Upper lobe of left lung (tissue), 6 donors: ENCODE measurements at regions not wholly inside any gene's neighbourhood (a gene's known extent, or its start where the extent isn't known, plus 50 kb on each side); places are given as distances from the start of the nearest gene placed in this dataset.

ENCODE experiments used
- ATAC-seq, 2 donors: fragments of 200-7000 bp; cut with Tn5 transposase; one replicate each; pipeline ENCODE4 v1.9.1; 2022; ENCODE audit warnings: mild to moderate bottlenecking in 2 of 2, moderate library complexity in 2 of 2; ENCODE audit not compliant: low FRiP score in 2 of 2
- DNase-seq, 2 donors: peaks; one replicate each; pipeline ENCODE4 v3.0.0-alpha.2; 2019 to 2020
- H3K27ac ChIP-seq, 4 donors: fragments of 200-600 bp; sonication (generic); one replicate each; pipeline ENCODE4 v1.5.1; 2016 to 2019
- H3K27me3 ChIP-seq, 4 donors: fragments of 200-600 bp; sonication (generic); one replicate each; pipeline ENCODE4 v1.5.1; 2017 to 2019
- H3K36me3 ChIP-seq, 4 donors: fragments of 200-600 bp; sonication (generic); one replicate each; pipeline ENCODE4 v1.5.1; 2016 to 2019
- H3K4me1 ChIP-seq, 4 donors: fragments of 200-600 bp; sonication (generic); one replicate each; pipeline ENCODE4 v1.5.1; 2018 to 2019
- H3K4me3 ChIP-seq, 4 donors: fragments of 200-600 bp; sonication (generic); one replicate each; pipeline ENCODE4 v1.5.1; 2017 to 2019; ENCODE audit warnings: mild to moderate bottlenecking in 2 of 4, moderate library complexity in 1 of 4
- H3K9me3 ChIP-seq, 4 donors: fragments of 200-600 bp; sonication (generic); one replicate each; pipeline ENCODE4 v1.5.1; 2018 to 2019
- CTCF ChIP-seq, 6 experiments: fragments of 450-650 bp in 4 of 6; fragments of 200-600 bp in 2 of 6; sonication (generic) in 2 of 6; IDR thresholded peaks; one replicate each; pipeline ENCODE4 v1.5.1; 2016 to 2019; ENCODE audit warnings: antibody characterized with exemption in 6 of 6
- EP300 ChIP-seq, 4 donors: sonication (generic); formaldehyde crosslinking; IDR thresholded peaks; one replicate each; pipeline ENCODE4 v1.5.1; 2017; ENCODE audit warnings: antibody characterized with exemption in 4 of 4, control low read depth in 2 of 4
- POLR2A ChIP-seq, 4 donors: fragments of 450-650 bp; IDR thresholded peaks; one replicate each; pipeline ENCODE4 v1.5.1; 2016 to 2017; ENCODE audit warnings: antibody characterized with exemption in 4 of 4, mild to moderate bottlenecking in 2 of 4
- POLR2AphosphoS5 ChIP-seq, 2 donors: sonication (generic); formaldehyde crosslinking; IDR thresholded peaks; one replicate each; pipeline ENCODE4 v1.5.1; 2017; ENCODE audit warnings: antibody characterized with exemption in 2 of 2
- WGBS, 2 donors: methylation state at CpG; one replicate each; pipeline ENCODE4 v1.1.5; 2017 to 2018; 5-methylcytosine and 5-hydroxymethylcytosine counted together
- donor health status: DM: no; HTN: no; CAD: no; lungs with moderate emphysema.
- donor health status: DM: no; HTN: yes; CAD: no; lungs with severe emphysema.

DNA sequence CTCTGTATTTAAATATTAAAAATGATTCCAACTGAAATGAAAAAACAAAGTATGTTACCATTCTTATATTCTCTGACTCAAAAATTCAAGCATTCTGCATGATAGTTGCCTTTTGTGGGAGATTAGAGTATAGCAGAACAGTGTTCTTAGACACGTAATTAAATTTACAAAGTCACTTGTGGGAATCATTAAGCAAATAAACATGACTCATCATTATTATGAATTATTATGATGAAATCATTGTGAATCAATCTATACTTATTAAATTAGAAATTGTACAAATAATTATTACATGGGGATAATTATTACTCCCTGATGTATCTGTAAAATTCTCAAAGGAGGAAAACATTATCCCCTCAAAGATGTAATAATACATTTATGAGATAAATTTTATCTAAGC, 358.9 kb upstream of the FSTL5 start:
- WGBS, 2 donors, result 77 to 80% methylated on average over 1 of the region's 1 CpG
- no peaks in the 10 kb centered on the region for H3K27me3 ChIP-seq
- H3K27ac ChIP-seq, result no peak overlapping the region
- H3K36me3 ChIP-seq, result no peaks in the 10 kb centered on the region
- no peaks in the 10 kb centered on the region for H3K9me3 ChIP-seq
- TF ChIP-seq POLR2AphosphoS5 (IDR thresholded peaks at IDR 0.05), result no peak
- TF ChIP-seq CTCF (IDR thresholded peaks at IDR 0.05), result no peak
- no peak for TF ChIP-seq EP300 (IDR thresholded peaks at IDR 0.05)
- no peak for TF ChIP-seq POLR2A (IDR thresholded peaks at IDR 0.05)
- no peak for DNase-seq
- no peak for ATAC-seq
- H3K4me3 ChIP-seq, result no peak overlapping the region
- H3K4me1 ChIP-seq, result no peaks in the 10 kb centered on the region

DNA sequence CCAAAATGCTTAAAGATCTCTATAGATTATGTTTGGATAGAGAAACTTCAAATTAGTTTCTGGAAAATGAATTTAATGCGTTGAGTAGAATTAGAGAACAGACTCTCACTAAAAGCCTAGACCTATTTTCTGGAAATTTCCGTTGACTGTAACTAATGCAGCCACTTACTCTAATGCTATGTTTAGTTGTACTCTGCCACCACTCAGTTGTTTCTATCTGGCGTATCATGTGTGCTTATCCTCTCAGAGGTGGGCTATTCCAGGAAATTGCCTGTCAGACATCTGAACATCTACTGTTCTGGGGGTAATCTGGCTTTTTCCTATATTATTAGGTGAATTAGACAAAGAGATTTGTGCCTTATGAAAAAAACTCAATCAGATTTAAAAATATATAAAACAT, 347.1 kb upstream of the FSTL5 start:
- Histone ChIP-seq H3K36me3 (no peaks in the 10 kb centered on the region), H3K4me1 (no peaks in the 10 kb centered on the region), H3K4me3 (no peak overlapping the region), H3K9me3 (no peaks in the 10 kb centered on the region), H3K27me3 (no peaks in the 10 kb centered on the region), H3K27ac (no peak overlapping the region)
- TF ChIP-seq POLR2AphosphoS5 (IDR thresholded peaks at IDR 0.05), result no peak
- no peak for TF ChIP-seq POLR2A (IDR thresholded peaks at IDR 0.05)
- no peak for TF ChIP-seq CTCF (IDR thresholded peaks at IDR 0.05)
- TF ChIP-seq EP300 (IDR thresholded peaks at IDR 0.05), result no peak
- no peak for ATAC-seq
- no peak for DNase-seq
- 81 to 87% methylated on average over 3 of the region's 3 CpGs for WGBS, 2 donors

- Histone ChIP-seq H3K27ac (no peak overlapping the region), H3K36me3 (no peaks in the 10 kb centered on the region), H3K4me1 (no peaks in the 10 kb centered on the region), H3K9me3 (no peaks in the 10 kb centered on the region), H3K27me3 (no peaks in the 10 kb centered on the region), H3K4me3 (no peak overlapping the region)
- TF ChIP-seq POLR2AphosphoS5 (IDR thresholded peaks at IDR 0.05) (no peak), POLR2A (IDR thresholded peaks at IDR 0.05) (no peak), CTCF (IDR thresholded peaks at IDR 0.05) (no peak), EP300 (IDR thresholded peaks at IDR 0.05) (no peak)
- WGBS, 2 donors, result 79 to 83% methylated on average over 4 of the region's 4 CpGs
- no peak for DNase-seq
- ATAC-seq, result no peak
Measured at GRCh38 chr4:162510115-162510514, 346.3 kb upstream of the FSTL5 start.

GRCh38 chr4:162509333-162509732, 345.5 kb upstream of the FSTL5 start:
- no peak for TF ChIP-seq CTCF (IDR thresholded peaks at IDR 0.05)
- no peak for TF ChIP-seq POLR2A (IDR thresholded peaks at IDR 0.05)
- TF ChIP-seq EP300 (IDR thresholded peaks at IDR 0.05), result no peak
- TF ChIP-seq POLR2AphosphoS5 (IDR thresholded peaks at IDR 0.05), result no peak
- no peak for DNase-seq
- Histone ChIP-seq H3K36me3 (no peaks in the 10 kb centered on the region), H3K27me3 (no peaks in the 10 kb centered on the region), H3K4me3 (no peak overlapping the region), H3K27ac (no peak overlapping the region), H3K4me1 (no peaks in the 10 kb centered on the region), H3K9me3 (no peaks in the 10 kb centered on the region)
- 97 to 100% methylated on average over 1 of the region's 1 CpG for WGBS, 2 donors
- no peak for ATAC-seq

DNA sequence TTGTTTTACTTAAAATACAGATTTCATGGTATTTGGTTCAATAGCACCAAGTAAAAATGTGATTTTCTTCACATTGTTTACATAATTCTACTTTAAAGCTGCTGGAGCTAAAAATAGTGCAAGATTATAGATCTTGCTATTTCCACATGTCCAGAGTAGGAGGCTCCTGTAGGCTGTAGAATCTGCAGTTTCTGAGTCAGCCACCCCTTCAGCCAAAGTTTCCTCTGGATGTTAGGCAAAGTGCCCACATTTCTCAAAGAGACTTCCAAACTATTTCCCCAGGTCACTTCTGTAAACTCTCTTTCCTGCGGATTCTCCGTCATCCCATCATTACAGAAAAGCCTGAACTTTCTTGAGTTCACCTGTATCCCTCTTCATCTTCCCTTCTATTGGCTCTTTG, 342.5 kb upstream of the FSTL5 start:
- no peaks in the 10 kb centered on the region for H3K36me3 ChIP-seq

More for the DNA sequence above, 342.5 kb upstream of the FSTL5 start:
- 81 to 89% methylated on average over 2 of the region's 2 CpGs for WGBS, 2 donors
- Histone ChIP-seq H3K27ac (no peak overlapping the region), H3K4me3 (no peak overlapping the region), H3K27me3 (no peaks in the 10 kb centered on the region), H3K4me1 (no peaks in the 10 kb centered on the region), H3K9me3 (no peaks in the 10 kb centered on the region)
- ATAC-seq (no peak), DNase-seq (no peak)
- no peak for TF ChIP-seq POLR2A (IDR thresholded peaks at IDR 0.05)
- TF ChIP-seq POLR2AphosphoS5 (IDR thresholded peaks at IDR 0.05), result no peak
- no peak for TF ChIP-seq CTCF (IDR thresholded peaks at IDR 0.05)
- no peak for TF ChIP-seq EP300 (IDR thresholded peaks at IDR 0.05)
